Neural crest cell (in vitro differentiated cells): ENCODE measurements at regions not wholly inside any gene's neighbourhood (a gene's known extent, or its start where the extent isn't known, plus 50 kb on each side); places are given as distances from the start of the nearest gene placed in this dataset.
A peak's percentile ranks its signal among the peaks of the same experiment; 100 is the strongest.

ENCODE experiments used
- DNase-seq: peaks from one replicate; pipeline ENCODE4 v3.0.0; 2021; ENCODE audit warnings: low read depth, mixed read lengths, low spot score
- H3K27ac Mint-ChIP-seq: one replicate; pipeline ENCODE4 v1.8.0; 2021; ENCODE audit warnings: mild to moderate bottlenecking, mixed read lengths; ENCODE audit not compliant: unreplicated experiment
- H3K27me3 Mint-ChIP-seq: 2 replicates; pipeline ENCODE4 v1.8.0; 2021; ENCODE audit warnings: low read depth, mild to moderate bottlenecking, mixed read lengths
- H3K36me3 Mint-ChIP-seq: 2 replicates; pipeline ENCODE4 v1.8.0; 2021; ENCODE audit warnings: low read depth, mild to moderate bottlenecking, mixed read lengths
- H3K4me1 Mint-ChIP-seq: 2 replicates; pipeline ENCODE4 v1.8.0; 2021; ENCODE audit warnings: mixed read lengths
- H3K4me3 Mint-ChIP-seq: one replicate; pipeline ENCODE4 v1.8.0; 2021; ENCODE audit warnings: mild to moderate bottlenecking, mixed read lengths
- H3K9me3 Mint-ChIP-seq: 2 replicates; pipeline ENCODE4 v1.8.0; 2021; ENCODE audit warnings: mixed read lengths
- TF ChIP-seq, protein P1 (sequence below): fragments of 200-600 bp; sonication (generic); conservative IDR thresholded peaks from 2 replicates; pipeline ENCODE4 v1.5.0; 2021; ENCODE audit warnings: antibody characterized with exemption, mild to moderate bottlenecking

DNA sequence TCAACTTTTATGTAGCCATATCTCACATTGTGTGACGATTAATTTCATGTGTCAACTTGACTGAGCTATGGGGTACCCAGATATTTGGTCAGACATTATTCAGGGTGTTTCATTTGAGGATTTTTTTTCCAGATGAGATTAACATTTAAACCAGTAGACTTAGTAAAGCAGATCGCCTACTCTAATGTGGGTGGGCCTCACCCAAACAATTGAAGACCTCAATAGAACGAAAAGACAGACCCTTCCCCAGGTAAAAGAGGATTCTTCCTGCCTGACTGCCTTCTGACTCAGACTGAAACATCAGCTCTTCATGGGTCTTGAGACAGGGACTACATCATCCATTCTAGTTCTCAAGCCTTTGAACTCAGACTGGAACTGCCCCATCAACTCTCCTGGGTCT lies 231.7 kb upstream of the SASH1 start:
- H3K27ac Mint-ChIP-seq: no peak overlapping the region
- no peaks in the 10 kb centered on the region for H3K27me3 Mint-ChIP-seq
- H3K9me3 Mint-ChIP-seq: no peaks in the 10 kb centered on the region
- H3K4me3 Mint-ChIP-seq: no peak overlapping the region
- TF ChIP-seq, protein P1, sequence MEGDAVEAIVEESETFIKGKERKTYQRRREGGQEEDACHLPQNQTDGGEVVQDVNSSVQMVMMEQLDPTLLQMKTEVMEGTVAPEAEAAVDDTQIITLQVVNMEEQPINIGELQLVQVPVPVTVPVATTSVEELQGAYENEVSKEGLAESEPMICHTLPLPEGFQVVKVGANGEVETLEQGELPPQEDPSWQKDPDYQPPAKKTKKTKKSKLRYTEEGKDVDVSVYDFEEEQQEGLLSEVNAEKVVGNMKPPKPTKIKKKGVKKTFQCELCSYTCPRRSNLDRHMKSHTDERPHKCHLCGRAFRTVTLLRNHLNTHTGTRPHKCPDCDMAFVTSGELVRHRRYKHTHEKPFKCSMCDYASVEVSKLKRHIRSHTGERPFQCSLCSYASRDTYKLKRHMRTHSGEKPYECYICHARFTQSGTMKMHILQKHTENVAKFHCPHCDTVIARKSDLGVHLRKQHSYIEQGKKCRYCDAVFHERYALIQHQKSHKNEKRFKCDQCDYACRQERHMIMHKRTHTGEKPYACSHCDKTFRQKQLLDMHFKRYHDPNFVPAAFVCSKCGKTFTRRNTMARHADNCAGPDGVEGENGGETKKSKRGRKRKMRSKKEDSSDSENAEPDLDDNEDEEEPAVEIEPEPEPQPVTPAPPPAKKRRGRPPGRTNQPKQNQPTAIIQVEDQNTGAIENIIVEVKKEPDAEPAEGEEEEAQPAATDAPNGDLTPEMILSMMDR: no peak
- DNase-seq: no peak
- peaks cover 8% of the 10 kb centered on the region for H3K4me1 Mint-ChIP-seq
- H3K36me3 Mint-ChIP-seq: peaks cover 2% of the 10 kb centered on the region

DNA sequence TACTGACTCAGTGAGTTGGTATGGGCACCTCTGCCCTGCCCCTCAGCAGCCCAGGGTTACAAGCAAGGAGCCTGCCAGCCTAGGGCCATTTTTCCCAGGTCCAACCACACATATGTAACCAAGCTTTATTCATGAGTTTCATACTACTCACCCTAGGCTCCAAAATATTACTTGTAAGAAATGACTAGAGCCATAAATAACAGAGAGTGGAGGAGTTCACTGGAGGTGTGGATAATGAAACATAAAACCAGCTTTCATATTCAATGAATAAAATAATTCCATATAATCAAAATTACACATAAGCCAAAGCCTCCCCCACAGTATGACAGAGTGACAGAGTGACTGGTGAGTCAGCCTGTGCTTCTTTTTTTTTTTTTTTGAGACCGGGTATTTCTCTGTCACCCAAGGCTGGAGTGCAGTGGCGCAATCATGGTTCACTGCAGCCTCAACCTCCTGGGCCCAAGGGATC lies 229.8 kb upstream of the SASH1 start:
- H3K9me3 Mint-ChIP-seq: no peaks in the 10 kb centered on the region
- H3K4me3 Mint-ChIP-seq: no peak overlapping the region
- H3K27ac Mint-ChIP-seq: peak overlapping the region; percentile 44
- DNase-seq: no peak
- no peaks in the 10 kb centered on the region for H3K27me3 Mint-ChIP-seq
- peaks cover 2% of the 10 kb centered on the region for H3K36me3 Mint-ChIP-seq
- H3K4me1 Mint-ChIP-seq: peaks cover 4% of the 10 kb centered on the region
- TF ChIP-seq, protein P1: no peak

DNA sequence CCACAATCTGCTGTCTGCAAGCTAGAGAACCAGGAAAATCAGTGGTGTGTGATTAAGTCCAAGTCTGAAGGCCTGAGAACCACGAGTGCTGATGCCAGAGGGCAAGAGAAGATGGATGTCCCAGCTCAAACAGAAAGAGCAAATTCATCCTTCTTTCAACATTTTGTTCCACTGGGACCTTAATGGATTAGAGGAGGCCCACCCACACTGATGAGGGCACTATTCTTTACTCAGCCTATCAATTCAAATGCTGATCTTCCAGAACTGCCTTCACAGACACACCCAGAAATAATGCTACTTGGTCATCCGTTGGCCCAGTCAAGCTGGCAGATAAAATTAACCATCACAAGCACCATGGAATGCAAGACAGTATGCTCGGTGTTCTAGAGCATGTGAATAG lies 226.6 kb upstream of the SASH1 start:
- no peak overlapping the region for H3K27ac Mint-ChIP-seq
- TF ChIP-seq, protein P1: no peak
- H3K9me3 Mint-ChIP-seq: no peaks in the 10 kb centered on the region
- peaks cover 11% of the 10 kb centered on the region for H3K4me1 Mint-ChIP-seq
- no peak for DNase-seq
- no peaks in the 10 kb centered on the region for H3K36me3 Mint-ChIP-seq
- no peak overlapping the region for H3K4me3 Mint-ChIP-seq
- H3K27me3 Mint-ChIP-seq: no peaks in the 10 kb centered on the region

DNA sequence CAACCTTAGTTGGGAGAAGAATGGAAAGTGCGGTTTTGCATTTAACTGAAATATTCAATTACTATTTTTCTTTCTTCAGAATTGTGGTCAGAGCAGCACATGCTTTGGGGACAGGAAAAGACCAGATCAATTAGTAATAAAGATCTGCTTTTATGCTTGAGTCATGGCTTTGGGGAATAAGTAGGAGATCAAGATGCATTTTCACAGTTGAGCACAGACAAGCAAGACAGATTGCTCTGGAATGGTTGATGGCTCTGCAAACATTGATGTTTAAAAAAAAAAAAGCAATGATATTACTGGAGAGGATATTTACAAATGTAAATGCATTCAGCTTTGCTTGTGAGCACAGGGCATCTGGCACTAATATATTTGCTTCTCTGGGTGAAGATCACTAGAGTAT lies 224.4 kb upstream of the SASH1 start:
- TF ChIP-seq, protein P1: no peak
- Mint-ChIP-seq H3K27ac (no peak overlapping the region), H3K9me3 (no peaks in the 10 kb centered on the region)

DNA sequence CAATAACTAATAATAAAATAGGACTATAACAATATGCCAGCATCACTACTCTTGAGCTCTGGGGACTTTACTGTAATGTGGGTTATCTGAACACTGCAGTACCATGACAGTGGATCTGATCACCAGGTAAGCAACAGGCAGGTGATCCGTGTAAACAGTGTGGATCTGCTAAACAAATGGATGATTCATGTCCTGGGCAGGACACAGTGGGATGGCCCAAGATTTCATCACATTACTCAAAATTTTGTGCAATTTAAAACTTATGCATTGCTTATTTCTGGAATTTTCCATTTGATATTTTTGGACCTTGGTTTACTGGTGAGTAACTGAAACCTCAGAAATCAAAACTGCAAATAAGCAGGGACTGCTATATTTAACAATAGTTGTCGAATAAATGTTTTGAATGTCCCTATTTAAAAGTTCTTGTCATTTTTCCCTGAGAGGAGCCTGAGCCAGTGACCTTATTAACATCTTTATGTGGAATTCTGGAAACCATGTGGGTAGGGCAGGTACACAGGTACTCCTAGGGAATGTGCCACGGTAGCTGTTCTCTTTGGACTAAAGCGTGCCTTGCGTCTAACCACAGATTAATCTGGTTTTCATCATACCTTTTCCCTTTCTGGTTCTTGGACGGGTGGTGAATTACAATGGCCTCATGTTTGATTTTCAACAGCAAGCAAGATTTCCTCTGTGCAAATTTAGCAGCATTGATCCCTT lies 214.5 kb upstream of the SASH1 start:
- H3K36me3 Mint-ChIP-seq: no peaks in the 10 kb centered on the region
- H3K4me3 Mint-ChIP-seq: no peak overlapping the region
- H3K27me3 Mint-ChIP-seq: no peaks in the 10 kb centered on the region
- no peaks in the 10 kb centered on the region for H3K4me1 Mint-ChIP-seq
- TF ChIP-seq, protein P1: no peak
- no peaks in the 10 kb centered on the region for H3K9me3 Mint-ChIP-seq
- DNase-seq: no peak
- H3K27ac Mint-ChIP-seq: no peak overlapping the region

More for the DNA sequence above, 224.4 kb upstream of the SASH1 start:
- no peak for DNase-seq
- Mint-ChIP-seq H3K4me1 (peaks cover 7% of the 10 kb centered on the region), H3K27me3 (no peaks in the 10 kb centered on the region), H3K4me3 (no peak overlapping the region), H3K36me3 (no peaks in the 10 kb centered on the region)
